K562 (cell line): ENCODE measurements at regions not wholly inside any gene's neighbourhood (a gene's known extent, or its start where the extent isn't known, plus 50 kb on each side); places are given as distances from the start of the nearest gene placed in this dataset.

Experiments used
- ATAC-seq: fragments of 200-7000 bp; cut with Tn5 transposase; 3 replicates; pipeline ENCODE4 v1.9.1; 2020; ENCODE audit warnings: moderate library complexity
- BruUV-seq: library from RNA; stranded (reverse); fragments of 400-500 nt; replicated peaks from 2 replicates; lab custom pipeline; 2021; lab: Mats Ljungman, UMichigan
- CTCF ChIA-PET: fragments of 300-600 bp; formaldehyde crosslinking; extraction: SDS; loops from one replicate; lab custom pipeline; 2021; ENCODE audit warnings: low intra/inter-chr PET ratio; lab: Yijun Ruan, JAX
- POLR2A ChIA-PET: fragments of 300-600, 350-650 bp; sonication (Branson Sonifier 250); formaldehyde crosslinking; extraction: SDS; loops from one replicate; lab custom pipeline; 2021; ENCODE audit warnings: antibody characterized with exemption, inconsistent platforms; lab: Yijun Ruan, JAX
- DNase-seq, 4 experiments: peaks; one replicate each; pipeline versions ENCODE4 v3.0.0 to v3.0.0-alpha.2; 2011 to 2018; ENCODE audit warnings: low spot score in 3 of 4, mixed read lengths in 3 of 4; ENCODE audit errors: extremely low read depth in 1 of 4
- FAIRE-seq: peaks from 2 replicates; lab custom pipeline; 2011; peaks lifted over from hg19 to GRCh38; lab: Jason Lieb, UNC
- H2AFZ ChIP-seq: 2 replicates; pipeline ENCODE4 v1.6.0; 2011; ENCODE audit warnings: low read depth, low read length, control low read depth, inconsistent platforms
- H3K27ac ChIP-seq: fragments of 200-600 bp; 3 replicates; pipeline ENCODE4 v1.8.0; 2011; ENCODE audit warnings: low read depth, mild to moderate bottlenecking, control low read depth, inconsistent platforms, low read length, moderate library complexity, mixed read lengths; ENCODE audit errors: extremely low read depth
- H3K27me3 ChIP-seq, 2 experiments: fragments of 300-600 bp in 1 of 2; 2 replicates in 1 of 2; 3 replicates in 1 of 2; pipeline versions ENCODE4 v1.6.0 to v1.8.0; 2011; ENCODE audit warnings: inconsistent platforms in 2 of 2, low read length in 2 of 2, mild to moderate bottlenecking in 1 of 2, mixed read lengths in 1 of 2, moderate library complexity in 1 of 2; ENCODE audit not compliant: control insufficient read depth in 2 of 2, insufficient read depth in 2 of 2
- H3K36me3 ChIP-seq: fragments of 300-600 bp; 3 replicates; pipeline ENCODE4 v1.8.0; 2011; ENCODE audit warnings: mild to moderate bottlenecking, low read length, inconsistent platforms; ENCODE audit not compliant: control insufficient read depth, insufficient read depth
- H3K4me1 ChIP-seq, 2 experiments: fragments of 200-600 bp in 1 of 2; replicated peaks in 1 of 2; 2 replicates in 1 of 2; 3 replicates in 1 of 2; pipeline versions ENCODE4 v1.5.1 to v1.8.0; 2011; ENCODE audit warnings: inconsistent platforms in 2 of 2, low read length in 2 of 2, mild to moderate bottlenecking in 1 of 2, mixed read lengths in 1 of 2, moderate library complexity in 1 of 2; ENCODE audit not compliant: control insufficient read depth in 2 of 2, insufficient read depth in 2 of 2
- H3K4me2 ChIP-seq: 2 replicates; pipeline ENCODE4 v1.6.1; 2011; ENCODE audit warnings: low read length, control low read depth, inconsistent platforms, mixed read lengths; ENCODE audit not compliant: insufficient read depth
- H3K4me3 ChIP-seq: fragments of 200-600 bp; sonication (generic), shearing (Covaris generic); 2 replicates; pipeline ENCODE4 v1.5.1; 2016; ENCODE audit warnings: control low read depth, inconsistent platforms
- H3K79me2 ChIP-seq: fragments of 200-600 bp; 3 replicates; pipeline ENCODE4 v1.8.0; 2011; ENCODE audit warnings: low read length, inconsistent platforms; ENCODE audit not compliant: control insufficient read depth, insufficient read depth
- H3K9ac ChIP-seq, 2 experiments: 2 replicates each; pipeline versions ENCODE4 v1.6.0 to v1.6.1; 2011; ENCODE audit warnings: low read depth in 2 of 2, low read length in 2 of 2, control low read depth in 1 of 2, inconsistent platforms in 1 of 2, mild to moderate bottlenecking in 1 of 2, mixed read lengths in 1 of 2; ENCODE audit not compliant: insufficient read depth in 1 of 2
- H3K9me1 ChIP-seq: one replicate; pipeline ENCODE4 v1.6.0; 2011; ENCODE audit warnings: inconsistent platforms, mild to moderate bottlenecking, low read length, moderate library complexity; ENCODE audit not compliant: control insufficient read depth, insufficient read depth
- H3K9me3 ChIP-seq: replicated peaks from 2 replicates; pipeline ENCODE4 v1.5.1; 2011; ENCODE audit warnings: low read depth, low read length, inconsistent platforms; ENCODE audit not compliant: control insufficient read depth, insufficient read depth
- H4K20me1 ChIP-seq: replicated peaks from 2 replicates; pipeline ENCODE4 v1.6.1; 2011; ENCODE audit warnings: low read length, inconsistent platforms, mixed read lengths; ENCODE audit not compliant: control insufficient read depth, insufficient read depth
- NFE2 ChIP-seq: IDR thresholded peaks from 2 replicates; pipeline ENCODE4 v1.6.1; 2014; ENCODE audit warnings: antibody characterized with exemption, low read depth
- NR1H2 ChIP-seq: sonication (generic); formaldehyde crosslinking; IDR thresholded peaks from 2 replicates; pipeline ENCODE4 v1.4.0; 2020; ENCODE audit warnings: mild to moderate bottlenecking, missing genetic modification reagents
- TRIM28 ChIP-seq: fragments of 450-650 bp; IDR thresholded peaks from 2 replicates; pipeline ENCODE4 v1.6.1; 2017
- ZNF217 ChIP-seq: sonication (generic); formaldehyde crosslinking; IDR thresholded peaks from 2 replicates; pipeline ENCODE4 v1.8.0; 2022; ENCODE audit warnings: mild to moderate bottlenecking, missing genetic modification reagents
- WGBS: fragments of 100-300 bp; shearing (Covaris generic); methylation state at CpG from one replicate; pipeline ENCODE4 v1.1.6; 2016; ENCODE audit warnings: low coverage, mixed read lengths; ENCODE audit not compliant: insufficient coverage; ENCODE audit errors: missing lambda C conversion rate; 5-methylcytosine and 5-hydroxymethylcytosine counted together
- in situ Hi-C: fragments of 300-500 bp; cut with MboI; formaldehyde crosslinking; loops from 4 replicates; pipeline ENCODE4 v1.15.0; 2018; ENCODE audit warnings: inconsistent platforms, mixed read lengths
- intact Hi-C: fragments of 100-400 bp; cut with micrococcal nuclease; formaldehyde crosslinking; loops from 2 replicates; pipeline ENCODE4 v1.14.2; 2022
- TF ChIP-seq, protein P1 (sequence below): fragments of 250-450 bp; sonication (Bioruptor Pico); IDR thresholded peaks from 2 replicates; pipeline ENCODE4 v1.5.0; 2021
- TF ChIP-seq, protein P2 (sequence below), 2 experiments: fragments of 450-650 bp; conservative IDR thresholded peaks; 2 replicates each; pipeline ENCODE4 v1.6.1; 2017; ENCODE audit warnings: mild to moderate bottlenecking in 2 of 2, moderate library complexity in 2 of 2

DNA sequence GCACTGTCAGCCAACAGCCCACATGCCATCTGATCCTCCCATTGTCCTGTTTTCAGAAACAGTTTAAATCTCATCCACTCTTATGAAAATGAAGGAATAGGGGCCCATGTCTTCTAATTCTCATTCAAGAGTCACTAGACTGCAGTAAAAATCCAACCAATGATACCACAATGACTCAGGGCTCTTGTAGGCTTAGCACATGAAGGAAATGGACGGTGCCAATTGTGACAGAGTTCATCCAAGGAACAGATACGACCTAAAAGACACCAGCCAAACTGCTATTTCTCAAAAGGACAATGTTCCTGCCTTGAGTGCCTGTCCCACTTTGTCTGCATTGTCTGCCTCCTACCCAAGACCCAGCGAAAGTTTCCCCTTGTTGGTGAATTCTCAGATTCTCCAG lies 204.8 kb upstream of the COX10 start:
- no peak for FAIRE-seq
- no peaks in the 10 kb centered on the region for H3K27me3 ChIP-seq

More for the DNA sequence above, 204.8 kb upstream of the COX10 start:
- H3K79me2 ChIP-seq: no peaks in the 10 kb centered on the region
- peak; percentile 18; the same call in 1 of the 2 replicates for TF ChIP-seq NFE2
- TF ChIP-seq NR1H2 (CRISPR knock-in tag): no peak
- TF ChIP-seq, protein P1, sequence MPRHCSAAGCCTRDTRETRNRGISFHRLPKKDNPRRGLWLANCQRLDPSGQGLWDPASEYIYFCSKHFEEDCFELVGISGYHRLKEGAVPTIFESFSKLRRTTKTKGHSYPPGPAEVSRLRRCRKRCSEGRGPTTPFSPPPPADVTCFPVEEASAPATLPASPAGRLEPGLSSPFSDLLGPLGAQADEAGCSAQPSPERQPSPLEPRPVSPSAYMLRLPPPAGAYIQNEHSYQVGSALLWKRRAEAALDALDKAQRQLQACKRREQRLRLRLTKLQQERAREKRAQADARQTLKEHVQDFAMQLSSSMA (CRISPR knock-in tag): no peak
- TF ChIP-seq ZNF217 (CRISPR knock-in tag): no peak
- TF ChIP-seq, protein P2, sequence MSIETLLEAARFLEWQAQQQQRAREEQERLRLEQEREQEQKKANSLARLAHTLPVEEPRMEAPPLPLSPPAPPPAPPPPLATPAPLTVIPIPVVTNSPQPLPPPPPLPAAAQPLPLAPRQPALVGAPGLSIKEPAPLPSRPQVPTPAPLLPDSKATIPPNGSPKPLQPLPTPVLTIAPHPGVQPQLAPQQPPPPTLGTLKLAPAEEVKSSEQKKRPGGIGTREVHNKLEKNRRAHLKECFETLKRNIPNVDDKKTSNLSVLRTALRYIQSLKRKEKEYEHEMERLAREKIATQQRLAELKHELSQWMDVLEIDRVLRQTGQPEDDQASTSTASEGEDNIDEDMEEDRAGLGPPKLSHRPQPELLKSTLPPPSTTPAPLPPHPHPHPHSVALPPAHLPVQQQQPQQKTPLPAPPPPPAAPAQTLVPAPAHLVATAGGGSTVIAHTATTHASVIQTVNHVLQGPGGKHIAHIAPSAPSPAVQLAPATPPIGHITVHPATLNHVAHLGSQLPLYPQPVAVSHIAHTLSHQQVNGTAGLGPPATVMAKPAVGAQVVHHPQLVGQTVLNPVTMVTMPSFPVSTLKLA (conservative IDR thresholded peaks at IDR 0.05): no peak
- TF ChIP-seq TRIM28: no peak
- 0% methylated on average over 3 of the region's 3 CpGs for WGBS
- no peak overlapping the region for H3K9ac ChIP-seq
- H2AFZ ChIP-seq: no peak overlapping the region
- no peaks in the 10 kb centered on the region for H4K20me1 ChIP-seq
- H3K4me1 ChIP-seq: no peaks in the 10 kb centered on the region
- H3K9me3 ChIP-seq: no peaks in the 10 kb centered on the region
- in situ Hi-C loops: no loop called here
- no TSS peak for BruUV-seq
- DNase-seq: no peak
- CTCF ChIA-PET: no interaction called here
- POLR2A ChIA-PET: no interaction called here
- no peak overlapping the region for H3K4me3 ChIP-seq
- H3K4me2 ChIP-seq: no peak overlapping the region
- H3K27ac ChIP-seq: no peak overlapping the region
- intact Hi-C loops: no loop called here
- ATAC-seq: no peak
- no peaks in the 10 kb centered on the region for H3K36me3 ChIP-seq
- H3K9me1 ChIP-seq: no peaks in the 10 kb centered on the region
